Stomach (tissue), 8 donors: ENCODE measurements at regions not wholly inside any gene's neighbourhood (a gene's known extent, or its start where the extent isn't known, plus 50 kb on each side); places are given as distances from the start of the nearest gene placed in this dataset.
"Not testable (repeated sequence)": the region's sequence is repeated elsewhere in the genome, so short reads cannot be mapped to it uniquely, and the experiment has no call there.

Source experiments
- DNase-seq, 2 donors: peaks; one replicate each; pipeline versions ENCODE4 v3.0.0 to v3.0.0-alpha.2; 2013 to 2019
- H3K27ac ChIP-seq, 5 donors: fragments of 200-600 bp in 4 of 5; sonication (generic) in 4 of 5; one replicate each; pipeline ENCODE4 v1.5.1; 2013 to 2019; ENCODE audit warnings: mild to moderate bottlenecking in 1 of 5, moderate library complexity in 1 of 5
- H3K27me3 ChIP-seq, 3 donors: fragments of 200-600 bp; sonication (generic); one replicate each; pipeline ENCODE4 v1.5.1; 2017 to 2019; ENCODE audit warnings: mixed run types in 1 of 3
- H3K36me3 ChIP-seq, 4 donors: fragments of 200-600 bp; sonication (generic); 1 replicate in 3 of 4; 2 replicates in 1 of 4; pipeline ENCODE4 v1.5.1; 2016 to 2019
- H3K4me1 ChIP-seq, 4 donors: fragments of 200-600 bp; sonication (generic); one replicate each; pipeline ENCODE4 v1.5.1; 2016 to 2019
- H3K4me3 ChIP-seq, 4 donors: fragments of 200-600 bp; sonication (generic) in 3 of 4; one replicate each; pipeline ENCODE4 v1.5.1; 2016 to 2019; ENCODE audit warnings: mild to moderate bottlenecking in 1 of 4
- H3K9me3 ChIP-seq, 4 donors: fragments of 200-600 bp; sonication (generic); one replicate each; pipeline ENCODE4 v1.5.1; 2016 to 2019
- CTCF ChIP-seq, 7 experiments: fragments of 450-650 bp in 4 of 7; fragments of 200-600 bp in 3 of 7; sonication (generic) in 3 of 7; IDR thresholded peaks; one replicate each; pipeline ENCODE4 v1.5.1; 2016 to 2019; ENCODE audit warnings: antibody characterized with exemption in 7 of 7, control low read depth in 2 of 7, mild to moderate bottlenecking in 1 of 7
- EP300 ChIP-seq: sonication (generic); formaldehyde crosslinking; IDR thresholded peaks from one replicate; pipeline ENCODE4 v1.6.1; 2017; ENCODE audit warnings: antibody characterized with exemption
- POLR2A ChIP-seq, 4 donors: fragments of 450-650 bp; IDR thresholded peaks; one replicate each; pipeline ENCODE4 v1.6.1; 2016; ENCODE audit warnings: antibody characterized with exemption in 4 of 4, control low read depth in 2 of 4, mild to moderate bottlenecking in 1 of 4, moderate library complexity in 1 of 4
- POLR2AphosphoS5 ChIP-seq, 3 donors: sonication (generic); formaldehyde crosslinking; IDR thresholded peaks; one replicate each; pipeline ENCODE4 v1.6.1; 2016; ENCODE audit warnings: antibody characterized with exemption in 3 of 3
- WGBS, 5 donors: extraction: QIAGEN DNeasy Blood & Tissue Kit in 3 of 5; methylation state at CpG; one replicate each; pipeline versions ENCODE4 v1.1.5 to v1.1.7; 2013 to 2018; 5-methylcytosine and 5-hydroxymethylcytosine counted together
- intact Hi-C: fragments of 100-400 bp; cut with DNase I; formaldehyde crosslinking; loops from one replicate; pipeline ENCODE4 v1.15.1; 2023; ENCODE audit warnings: low total_unique reads
- donor health status: healthy with polysubstance abuse.
- donor health status: Bipolar disorder and iron deficiency.
- donor health status: healthy.

GRCh38 chr5:101720033-101720432, 576.1 kb downstream of the SLCO4C1 start:
- Histone ChIP-seq H3K27ac (no peak overlapping the region), H3K4me1 (no peaks in the 10 kb centered on the region), H3K9me3 (peaks cover 0 to 8% (median 4%) of the 10 kb centered on the region in 4 donors), H3K36me3 (no peaks in the 10 kb centered on the region), H3K27me3 (no peaks in the 10 kb centered on the region), H3K4me3 (no peak overlapping the region)
- 77 to 96% (median 84%) methylated on average over 2 to 3 of the region's 3 CpGs for WGBS, 5 donors
- DNase-seq: no peak
- TF ChIP-seq CTCF (IDR thresholded peaks at IDR 0.05): no peak
- TF ChIP-seq POLR2A (IDR thresholded peaks at IDR 0.05): no peak
- TF ChIP-seq POLR2AphosphoS5 (IDR thresholded peaks at IDR 0.05): no peak
- no peak for TF ChIP-seq EP300
- intact Hi-C loops: no loop called here

GRCh38 chr5:101717721-101718120, 578.4 kb downstream of the SLCO4C1 start:
- H3K27me3 ChIP-seq: no peaks in the 10 kb centered on the region
- no peak for DNase-seq
- H3K9me3 ChIP-seq: peaks cover 0 to 8% (median 2%) of the 10 kb centered on the region in 4 donors
- H3K4me1 ChIP-seq: no peaks in the 10 kb centered on the region
- no peak for TF ChIP-seq POLR2A (IDR thresholded peaks at IDR 0.05)
- no peak for TF ChIP-seq POLR2AphosphoS5 (IDR thresholded peaks at IDR 0.05)
- no peak for TF ChIP-seq EP300
- TF ChIP-seq CTCF (IDR thresholded peaks at IDR 0.05): no peak
- no peak overlapping the region for H3K27ac ChIP-seq
- WGBS, 5 donors: 92 to 97% (median 93%) methylated on average over 1 of the region's 1 CpG
- intact Hi-C loops: no loop called here
- no peak overlapping the region for H3K4me3 ChIP-seq
- H3K36me3 ChIP-seq: no peaks in the 10 kb centered on the region

- intact Hi-C loops: no loop called here
- Histone ChIP-seq H3K27ac (no peak overlapping the region), H3K4me1 (no peaks in the 10 kb centered on the region), H3K27me3 (no peaks in the 10 kb centered on the region), H3K36me3 (no peaks in the 10 kb centered on the region), H3K9me3 (peaks cover 0 to 8% (median 2%) of the 10 kb centered on the region in 4 donors), H3K4me3 (no peak overlapping the region)
- DNase-seq: no peak
- WGBS, 5 donors: 61 to 84% (median 73%) methylated on average over 1 of the region's 1 CpG
- TF ChIP-seq POLR2A (IDR thresholded peaks at IDR 0.05): no peak
- TF ChIP-seq EP300: no peak
These were observed 579.1 kb downstream of the SLCO4C1 start for GRCh38 chr5:101716941-101717340.

- H3K27ac ChIP-seq, H3K9me3 ChIP-seq, H3K36me3 ChIP-seq, H3K27me3 ChIP-seq, H3K4me1 ChIP-seq, H3K4me3 ChIP-seq, DNase-seq, intact Hi-C loops: not testable (repeated sequence)
- WGBS, 5 donors: 24 to 48% (median 38%) methylated on average over 4 to 5 of the region's 5 CpGs
These were observed 580.3 kb downstream of the SLCO4C1 start for GRCh38 chr5:101715790-101716189.

- H3K27me3 ChIP-seq: no peaks in the 10 kb centered on the region
- no peaks in the 10 kb centered on the region for H3K9me3 ChIP-seq
- intact Hi-C loops: no loop called here
- H3K27ac ChIP-seq: no peak overlapping the region
- TF ChIP-seq POLR2A (IDR thresholded peaks at IDR 0.05) (no peak), POLR2AphosphoS5 (IDR thresholded peaks at IDR 0.05) (no peak), EP300 (no peak), CTCF (IDR thresholded peaks at IDR 0.05) (no peak)
- H3K4me3 ChIP-seq: no peak overlapping the region
- no peaks in the 10 kb centered on the region for H3K4me1 ChIP-seq
- H3K36me3 ChIP-seq: no peaks in the 10 kb centered on the region
- DNase-seq: no peak
These were observed 606.8 kb downstream of the SLCO4C1 start for GRCh38 chr5:101689306-101689705.

- intact Hi-C loops: no loop called here
- Histone ChIP-seq H3K36me3 (no peaks in the 10 kb centered on the region), H3K4me1 (no peaks in the 10 kb centered on the region), H3K27ac (no peak overlapping the region), H3K9me3 (no peaks in the 10 kb centered on the region), H3K27me3 (no peaks in the 10 kb centered on the region), H3K4me3 (no peak overlapping the region)
- no peak for DNase-seq
- TF ChIP-seq CTCF (IDR thresholded peaks at IDR 0.05) (no peak), POLR2AphosphoS5 (IDR thresholded peaks at IDR 0.05) (no peak), EP300 (no peak), POLR2A (IDR thresholded peaks at IDR 0.05) (no peak)
These were observed 607.9 kb downstream of the SLCO4C1 start for GRCh38 chr5:101688156-101688555.
